Naive thymus-derived CD4-positive, alpha-beta T cell (primary cell): ENCODE measurements at regions not wholly inside any gene's neighbourhood (a gene's known extent, or its start where the extent isn't known, plus 50 kb on each side); places are given as distances from the start of the nearest gene placed in this dataset.

Experiments used
- ATAC-seq: fragments of 150-1000 bp; cut with Tn5 transposase; 2 replicates; pipeline ENCODE4 v1.10.0; 2021; ENCODE audit warnings: mild to moderate bottlenecking, moderate library complexity
- CTCF ChIA-PET: fragments of 350-600 bp; sonication (Branson Sonifier 250); formaldehyde crosslinking; loops from one replicate; lab custom pipeline; 2021; ENCODE audit warnings: antibody characterized with exemption; lab: Charles Lee
- POLR2A ChIA-PET: fragments of 350-600 bp; sonication (Branson Sonifier 250); formaldehyde crosslinking; loops from one replicate; lab custom pipeline; 2021; ENCODE audit warnings: antibody characterized with exemption, inconsistent platforms; lab: Charles Lee
- DNase-seq, 9 donors: peaks; one replicate each; pipeline versions ENCODE4 v3.0.0 to v3.0.0-alpha.2; 2020 to 2022; ENCODE audit warnings: mixed read lengths in 1 of 9
- H3K27ac ChIP-seq: one replicate; pipeline ENCODE4 v1.7.0; 2013; ENCODE audit warnings: mild to moderate bottlenecking, low read depth, low read length, moderate library complexity
- H3K27me3 ChIP-seq, 2 donors: one replicate each; pipeline ENCODE4 v1.7.0; 2013; ENCODE audit warnings: low read length in 2 of 2, mild to moderate bottlenecking in 2 of 2, moderate library complexity in 2 of 2; ENCODE audit not compliant: control insufficient read depth in 2 of 2, insufficient read depth in 2 of 2
- H3K36me3 ChIP-seq, 3 experiments: 1 replicate in 2 of 3; 2 replicates in 1 of 3; pipeline ENCODE4 v1.7.0; 2013; ENCODE audit warnings: low read length in 3 of 3, mild to moderate bottlenecking in 3 of 3, moderate library complexity in 1 of 3; ENCODE audit not compliant: insufficient read depth in 3 of 3, control insufficient read depth in 2 of 3
- H3K4me1 ChIP-seq, 2 donors: one replicate each; pipeline ENCODE4 v1.7.0; 2013; ENCODE audit warnings: low read length in 2 of 2, mild to moderate bottlenecking in 2 of 2, moderate library complexity in 1 of 2; ENCODE audit not compliant: control insufficient read depth in 2 of 2, insufficient read depth in 2 of 2
- H3K4me3 ChIP-seq: 2 replicates; pipeline ENCODE4 v1.7.0; 2013; ENCODE audit warnings: mild to moderate bottlenecking, low read length
- H3K9me3 ChIP-seq, 3 experiments: 1 replicate in 2 of 3; 2 replicates in 1 of 3; pipeline ENCODE4 v1.7.0; 2013; ENCODE audit warnings: low read length in 3 of 3; ENCODE audit not compliant: control insufficient read depth in 2 of 3
- H3K27ac Mint-ChIP-seq, 9 donors: one replicate each; pipeline ENCODE4 v1.8.0; 2020 to 2022; ENCODE audit warnings: mixed read lengths in 9 of 9, mild to moderate bottlenecking in 8 of 9, moderate library complexity in 5 of 9, inconsistent platforms in 2 of 9
- H3K27me3 Mint-ChIP-seq, 5 donors: one replicate each; pipeline ENCODE4 v1.8.0; 2021 to 2022; ENCODE audit warnings: mixed read lengths in 5 of 5, mild to moderate bottlenecking in 1 of 5
- H3K36me3 Mint-ChIP-seq, 5 donors: one replicate each; pipeline ENCODE4 v1.8.0; 2020 to 2022; ENCODE audit warnings: mixed read lengths in 5 of 5, mild to moderate bottlenecking in 3 of 5, inconsistent platforms in 1 of 5
- H3K4me1 Mint-ChIP-seq, 7 donors: one replicate each; pipeline ENCODE4 v1.8.0; 2020 to 2022; ENCODE audit warnings: mixed read lengths in 7 of 7, mild to moderate bottlenecking in 3 of 7, inconsistent platforms in 1 of 7
- H3K4me3 Mint-ChIP-seq, 10 donors: one replicate each; pipeline ENCODE4 v1.8.0; 2020 to 2022; ENCODE audit warnings: mild to moderate bottlenecking in 10 of 10, mixed read lengths in 10 of 10, moderate library complexity in 6 of 10, inconsistent platforms in 2 of 10
- H3K9me3 Mint-ChIP-seq, 11 donors: one replicate each; pipeline ENCODE4 v1.8.0; 2020 to 2022; ENCODE audit warnings: mixed read lengths in 11 of 11, mild to moderate bottlenecking in 4 of 11, inconsistent platforms in 1 of 11, moderate library complexity in 1 of 11
- intact Hi-C, 2 donors: fragments of 100-400 bp; cut with micrococcal nuclease; formaldehyde crosslinking; loops; one replicate each; pipeline ENCODE4 v1.15.1; 2023

- no peak overlapping the region for H3K4me3 Mint-ChIP-seq
- no peak overlapping the region for H3K27ac Mint-ChIP-seq
- Histone ChIP-seq H3K27me3 (no peaks in the 10 kb centered on the region), H3K4me3 (no peak overlapping the region), H3K27ac (no peak overlapping the region), H3K9me3 (no peaks in the 10 kb centered on the region), H3K36me3 (no peaks in the 10 kb centered on the region), H3K4me1 (no peaks in the 10 kb centered on the region)
- intact Hi-C loops = no loop called here
- H3K4me1 Mint-ChIP-seq = peaks cover 0 to 2% (median 0%) of the 10 kb centered on the region in 7 donors
- ChIA-PET CTCF (interaction anchor here (0.8 kb wide), 1 partner anchor 359 kb away, joined by 3 read pairs; no protein-coding TSS in a partner anchor), POLR2A (no interaction called here)
- no peak for ATAC-seq
- no peaks in the 10 kb centered on the region for H3K27me3 Mint-ChIP-seq
- H3K9me3 Mint-ChIP-seq = peaks cover 0 to 16% (median 5%) of the 10 kb centered on the region in 11 donors
- DNase-seq = no peak
- no peaks in the 10 kb centered on the region for H3K36me3 Mint-ChIP-seq
Measured at GRCh38 chr11:106614262-106614661, 404.0 kb downstream of the GUCY1A2 start.

GRCh38 chr11:106619320-106619990, 398.8 kb downstream of the GUCY1A2 start:
- ATAC-seq (no peak), DNase-seq (no peak)
- Mint-ChIP-seq H3K36me3 (no peaks in the 10 kb centered on the region), H3K27ac (no peak overlapping the region), H3K27me3 (no peaks in the 10 kb centered on the region), H3K4me1 (peaks cover 0 to 2% (median 0%) of the 10 kb centered on the region in 7 donors), H3K9me3 (peaks cover 0 to 36% (median 7%) of the 10 kb centered on the region in 11 donors), H3K4me3 (no peak overlapping the region)
- intact Hi-C loops = no loop called here
- no peaks in the 10 kb centered on the region for H3K9me3 ChIP-seq
- POLR2A ChIA-PET = no interaction called here
- CTCF ChIA-PET = no interaction called here
- no peaks in the 10 kb centered on the region for H3K36me3 ChIP-seq
- H3K4me3 ChIP-seq = no peak overlapping the region
- H3K4me1 ChIP-seq = no peaks in the 10 kb centered on the region
- H3K27ac ChIP-seq = no peak overlapping the region
- H3K27me3 ChIP-seq = no peaks in the 10 kb centered on the region

DNA sequence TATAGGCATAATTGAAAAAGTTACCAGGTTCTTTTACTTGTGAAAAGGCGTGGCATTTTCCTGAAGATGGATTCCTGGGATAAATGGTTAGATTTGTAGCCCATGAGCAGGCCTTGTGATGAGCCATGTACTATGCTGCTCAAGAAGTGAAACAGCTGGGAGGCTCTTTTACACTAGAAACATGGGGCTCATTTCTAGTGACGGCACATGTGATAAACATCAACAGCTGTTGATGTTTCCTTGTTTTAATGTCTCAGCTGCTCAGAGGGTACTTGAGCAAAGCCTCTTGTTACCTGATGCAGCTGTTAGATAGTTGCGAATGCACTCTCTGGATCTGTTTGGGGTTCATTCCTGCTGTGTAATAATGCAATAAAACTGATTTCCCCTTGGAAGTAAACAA, 396.8 kb downstream of the GUCY1A2 start:
- Mint-ChIP-seq H3K27ac (no peak overlapping the region), H3K9me3 (peaks cover 0 to 30% (median 7%) of the 10 kb centered on the region in 11 donors)
- CTCF ChIA-PET = no interaction called here

More for the DNA sequence above, 396.8 kb downstream of the GUCY1A2 start:
- no peak overlapping the region for H3K4me3 ChIP-seq
- H3K27ac ChIP-seq = no peak overlapping the region
- peaks cover 0 to 2% (median 0%) of the 10 kb centered on the region in 7 donors for H3K4me1 Mint-ChIP-seq
- H3K4me3 Mint-ChIP-seq = no peak overlapping the region
- no peaks in the 10 kb centered on the region for H3K27me3 ChIP-seq
- no peaks in the 10 kb centered on the region for H3K36me3 Mint-ChIP-seq
- ATAC-seq = no peak
- no peak for DNase-seq
- no peaks in the 10 kb centered on the region for H3K27me3 Mint-ChIP-seq
- POLR2A ChIA-PET = no interaction called here
- no peaks in the 10 kb centered on the region for H3K4me1 ChIP-seq
- intact Hi-C loops = no loop called here
- H3K9me3 ChIP-seq = no peaks in the 10 kb centered on the region
- no peaks in the 10 kb centered on the region for H3K36me3 ChIP-seq
